K562 (cell line): ENCODE measurements at regions not wholly inside any gene's neighbourhood (a gene's known extent, or its start where the extent isn't known, plus 50 kb on each side); places are given as distances from the start of the nearest gene placed in this dataset.

Source experiments
- ATAC-seq: fragments of 200-7000 bp; cut with Tn5 transposase; 3 replicates; pipeline ENCODE4 v1.9.1; 2020; ENCODE audit warnings: moderate library complexity
- BruUV-seq: library from RNA; stranded (reverse); fragments of 400-500 nt; replicated peaks from 2 replicates; lab custom pipeline; 2021; lab: Mats Ljungman, UMichigan
- CTCF ChIA-PET: fragments of 300-600 bp; formaldehyde crosslinking; extraction: SDS; loops from one replicate; lab custom pipeline; 2021; ENCODE audit warnings: low intra/inter-chr PET ratio; lab: Yijun Ruan, JAX
- POLR2A ChIA-PET: fragments of 300-600, 350-650 bp; sonication (Branson Sonifier 250); formaldehyde crosslinking; extraction: SDS; loops from one replicate; lab custom pipeline; 2021; ENCODE audit warnings: antibody characterized with exemption, inconsistent platforms; lab: Yijun Ruan, JAX
- DNase-seq, 4 experiments: peaks; one replicate each; pipeline versions ENCODE4 v3.0.0 to v3.0.0-alpha.2; 2011 to 2018; ENCODE audit warnings: low spot score in 3 of 4, mixed read lengths in 3 of 4; ENCODE audit errors: extremely low read depth in 1 of 4
- FAIRE-seq: peaks from 2 replicates; lab custom pipeline; 2011; peaks lifted over from hg19 to GRCh38; lab: Jason Lieb, UNC
- H2AFZ ChIP-seq: 2 replicates; pipeline ENCODE4 v1.6.0; 2011; ENCODE audit warnings: low read depth, low read length, control low read depth, inconsistent platforms
- H3K27ac ChIP-seq: fragments of 200-600 bp; 3 replicates; pipeline ENCODE4 v1.8.0; 2011; ENCODE audit warnings: low read depth, mild to moderate bottlenecking, control low read depth, inconsistent platforms, low read length, moderate library complexity, mixed read lengths; ENCODE audit errors: extremely low read depth
- H3K27me3 ChIP-seq, 2 experiments: fragments of 300-600 bp in 1 of 2; 2 replicates in 1 of 2; 3 replicates in 1 of 2; pipeline versions ENCODE4 v1.6.0 to v1.8.0; 2011; ENCODE audit warnings: inconsistent platforms in 2 of 2, low read length in 2 of 2, mild to moderate bottlenecking in 1 of 2, mixed read lengths in 1 of 2, moderate library complexity in 1 of 2; ENCODE audit not compliant: control insufficient read depth in 2 of 2, insufficient read depth in 2 of 2
- H3K36me3 ChIP-seq: fragments of 300-600 bp; 3 replicates; pipeline ENCODE4 v1.8.0; 2011; ENCODE audit warnings: mild to moderate bottlenecking, low read length, inconsistent platforms; ENCODE audit not compliant: control insufficient read depth, insufficient read depth
- H3K4me1 ChIP-seq, 2 experiments: fragments of 200-600 bp in 1 of 2; replicated peaks in 1 of 2; 2 replicates in 1 of 2; 3 replicates in 1 of 2; pipeline versions ENCODE4 v1.5.1 to v1.8.0; 2011; ENCODE audit warnings: inconsistent platforms in 2 of 2, low read length in 2 of 2, mild to moderate bottlenecking in 1 of 2, mixed read lengths in 1 of 2, moderate library complexity in 1 of 2; ENCODE audit not compliant: control insufficient read depth in 2 of 2, insufficient read depth in 2 of 2
- H3K4me2 ChIP-seq: 2 replicates; pipeline ENCODE4 v1.6.1; 2011; ENCODE audit warnings: low read length, control low read depth, inconsistent platforms, mixed read lengths; ENCODE audit not compliant: insufficient read depth
- H3K4me3 ChIP-seq: fragments of 200-600 bp; sonication (generic), shearing (Covaris generic); 2 replicates; pipeline ENCODE4 v1.5.1; 2016; ENCODE audit warnings: control low read depth, inconsistent platforms
- H3K79me2 ChIP-seq: fragments of 200-600 bp; 3 replicates; pipeline ENCODE4 v1.8.0; 2011; ENCODE audit warnings: low read length, inconsistent platforms; ENCODE audit not compliant: control insufficient read depth, insufficient read depth
- H3K9ac ChIP-seq, 2 experiments: 2 replicates each; pipeline versions ENCODE4 v1.6.0 to v1.6.1; 2011; ENCODE audit warnings: low read depth in 2 of 2, low read length in 2 of 2, control low read depth in 1 of 2, inconsistent platforms in 1 of 2, mild to moderate bottlenecking in 1 of 2, mixed read lengths in 1 of 2; ENCODE audit not compliant: insufficient read depth in 1 of 2
- H3K9me1 ChIP-seq: one replicate; pipeline ENCODE4 v1.6.0; 2011; ENCODE audit warnings: inconsistent platforms, mild to moderate bottlenecking, low read length, moderate library complexity; ENCODE audit not compliant: control insufficient read depth, insufficient read depth
- H3K9me3 ChIP-seq: replicated peaks from 2 replicates; pipeline ENCODE4 v1.5.1; 2011; ENCODE audit warnings: low read depth, low read length, inconsistent platforms; ENCODE audit not compliant: control insufficient read depth, insufficient read depth
- H4K20me1 ChIP-seq: replicated peaks from 2 replicates; pipeline ENCODE4 v1.6.1; 2011; ENCODE audit warnings: low read length, inconsistent platforms, mixed read lengths; ENCODE audit not compliant: control insufficient read depth, insufficient read depth
- ADNP ChIP-seq: fragments of 200-800 bp; sonication (Bioruptor generic); IDR thresholded peaks from 2 replicates; pipeline ENCODE4 v1.6.1; 2016; ENCODE audit warnings: missing genetic modification characterization, missing compliant biosample characterization
- ATF7 ChIP-seq: fragments of 450-650 bp; IDR thresholded peaks from 2 replicates; pipeline ENCODE4 v1.7.1; 2014; ENCODE audit warnings: mild to moderate bottlenecking, moderate library complexity
- CC2D1A ChIP-seq: fragments of 450-650 bp; IDR thresholded peaks from 2 replicates; pipeline ENCODE4 v1.6.1; 2017; ENCODE audit warnings: mild to moderate bottlenecking
- CREBBP ChIP-seq: IDR thresholded peaks from one replicate; pipeline ENCODE4 v1.6.1; 2012; ENCODE audit warnings: low read depth, mild to moderate bottlenecking, control low read depth, inconsistent platforms, low read length
- FIP1L1 ChIP-seq: fragments of 200-400 bp; formaldehyde crosslinking; IDR thresholded peaks from 2 replicates; pipeline ENCODE4 v1.6.1; 2018; ENCODE audit warnings: mild to moderate bottlenecking, low read depth, low read length; ENCODE audit not compliant: poor library complexity, severe bottlenecking
- FOXK1 ChIP-seq: sonication (generic); formaldehyde crosslinking; IDR thresholded peaks from 2 replicates; pipeline ENCODE4 v1.8.0; 2022; ENCODE audit warnings: missing genetic modification reagents, mild to moderate bottlenecking, borderline replicate concordance
- HCFC1 ChIP-seq: IDR thresholded peaks from 2 replicates; pipeline ENCODE4 v1.6.1; 2012; ENCODE audit warnings: low read depth, low read length, improper control_type of control experiment
- KAT8 ChIP-seq: fragments of 450-650 bp; IDR thresholded peaks from 2 replicates; pipeline ENCODE4 v1.6.1; 2016; ENCODE audit warnings: low read depth, mild to moderate bottlenecking
- MCM3 ChIP-seq: fragments of 450-650 bp; IDR thresholded peaks from 2 replicates; pipeline ENCODE4 v1.6.1; 2016
- MYC ChIP-seq, 2 experiments: fragments of 250-450 bp in 1 of 2; sonication (Bioruptor Pico) in 1 of 2; IDR thresholded peaks; 2 replicates each; pipeline versions ENCODE4 v1.5.1 to v1.6.1; 2012 to 2021; ENCODE audit warnings: low read depth in 2 of 2, borderline replicate concordance in 1 of 2, improper control_type of control experiment in 1 of 2, low read length in 1 of 2, mild to moderate bottlenecking in 1 of 2, moderate library complexity in 1 of 2
- RFX5 ChIP-seq: IDR thresholded peaks from 2 replicates; pipeline ENCODE4 v1.6.1; 2011; ENCODE audit warnings: low read depth, mild to moderate bottlenecking, improper control_type of control experiment, low read length
- RHOXF2B ChIP-seq: fragments of 250-450 bp; sonication (Bioruptor Pico); conservative IDR thresholded peaks from 2 replicates; pipeline ENCODE4 v1.5.1; 2021
- SMAD3 ChIP-seq: fragments of 450-650 bp; formaldehyde crosslinking; conservative IDR thresholded peaks from 2 replicates; pipeline ENCODE4 v1.4.0; 2020; ENCODE audit warnings: mild to moderate bottlenecking
- WGBS: fragments of 100-300 bp; shearing (Covaris generic); methylation state at CpG from one replicate; pipeline ENCODE4 v1.1.6; 2016; ENCODE audit warnings: low coverage, mixed read lengths; ENCODE audit not compliant: insufficient coverage; ENCODE audit errors: missing lambda C conversion rate; 5-methylcytosine and 5-hydroxymethylcytosine counted together
- in situ Hi-C: fragments of 300-500 bp; cut with MboI; formaldehyde crosslinking; loops from 4 replicates; pipeline ENCODE4 v1.15.0; 2018; ENCODE audit warnings: inconsistent platforms, mixed read lengths
- intact Hi-C: fragments of 100-400 bp; cut with micrococcal nuclease; formaldehyde crosslinking; loops from 2 replicates; pipeline ENCODE4 v1.14.2; 2022

GRCh38 chr2:147027436-147027835 is 817.4 kb upstream of the ACVR2A start:
- ChIA-PET CTCF (no interaction called here), POLR2A (no interaction called here)
- Histone ChIP-seq H2AFZ (no peak overlapping the region), H3K9me1 (no peaks in the 10 kb centered on the region), H3K4me1 (no peaks in the 10 kb centered on the region), H3K9ac (no peak overlapping the region), H3K4me3 (no peak overlapping the region), H4K20me1 (no peaks in the 10 kb centered on the region), H3K27ac (no peak overlapping the region), H3K79me2 (no peaks in the 10 kb centered on the region), H3K36me3 (no peaks in the 10 kb centered on the region), H3K9me3 (no peaks in the 10 kb centered on the region), H3K4me2 (no peak overlapping the region), H3K27me3 (no peaks in the 10 kb centered on the region)
- intact Hi-C loops (no loop called here), in situ Hi-C loops (loop anchor here (25.0 kb wide), 1 partner anchor 860 kb away; no protein-coding TSS in a partner anchor)
- WGBS: 0% methylated on average over 1 of the region's 1 CpG
- no peak for ATAC-seq
- BruUV-seq: no TSS peak
- no peak for TF ChIP-seq CREBBP
- no peak for FAIRE-seq
- no peak for DNase-seq

DNA sequence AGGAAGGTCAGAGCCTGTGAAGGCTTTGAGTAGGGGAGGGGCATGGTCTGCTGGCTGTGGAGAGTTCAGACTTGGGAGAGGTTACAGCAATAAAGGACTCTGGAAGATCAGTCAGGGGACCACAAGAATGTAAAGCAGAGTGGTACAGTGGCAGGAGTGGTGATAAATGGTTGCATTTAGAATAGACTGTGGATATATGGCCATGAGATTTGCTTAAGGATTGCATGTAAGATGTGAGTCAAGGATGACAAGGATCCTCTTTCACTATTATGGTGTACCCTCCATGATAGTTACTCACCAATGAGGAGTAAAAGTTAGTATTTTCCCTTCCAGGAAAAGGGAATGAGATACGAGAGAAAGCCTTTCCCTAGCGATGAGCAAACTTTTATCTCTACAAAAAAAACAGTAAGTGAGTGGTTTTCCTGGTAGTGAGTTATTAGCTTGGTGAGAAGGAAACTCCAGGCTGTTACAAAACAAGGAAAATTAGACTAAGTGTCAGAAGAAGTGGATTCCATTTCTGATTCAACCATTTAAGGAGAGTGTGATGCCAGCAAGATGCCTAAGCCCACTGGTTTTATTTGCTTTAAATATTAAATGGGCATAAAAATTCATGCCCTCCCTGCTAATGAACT is 818.0 kb upstream of the ACVR2A start:
- Histone ChIP-seq H3K4me1 (no peaks in the 10 kb centered on the region), H3K9me1 (no peaks in the 10 kb centered on the region), H2AFZ (no peak overlapping the region), H3K27me3 (no peaks in the 10 kb centered on the region), H3K9ac (no peak overlapping the region), H3K27ac (no peak overlapping the region), H3K36me3 (no peaks in the 10 kb centered on the region), H3K9me3 (no peaks in the 10 kb centered on the region), H3K4me3 (no peak overlapping the region), H3K79me2 (no peaks in the 10 kb centered on the region), H4K20me1 (no peaks in the 10 kb centered on the region), H3K4me2 (no peak overlapping the region)
- WGBS: 0% methylated on average over 2 of the region's 2 CpGs
- intact Hi-C loops: no loop called here
- no peak for FAIRE-seq
- no TSS peak for BruUV-seq
- no peak for ATAC-seq
- in situ Hi-C loops: loop anchor here (25.0 kb wide), 1 partner anchor 861 kb away; no protein-coding TSS in a partner anchor
- POLR2A ChIA-PET: no interaction called here
- no peak for DNase-seq
- CTCF ChIA-PET: no interaction called here
- no peak for TF ChIP-seq ADNP (tag)
- TF ChIP-seq MYC (IDR thresholded peaks at IDR 0.05; ENCODE audit: low read depth, low read length): no peak
- TF ChIP-seq MYC (CRISPR knock-in tag; IDR thresholded peaks at IDR 0.05; ENCODE audit: borderline replicate concordance, low read depth): no peak
- no peak for TF ChIP-seq FOXK1 (CRISPR knock-in tag)
- no peak for TF ChIP-seq RFX5
- no peak for TF ChIP-seq ATF7
- no peak for TF ChIP-seq CC2D1A
- no peak for TF ChIP-seq KAT8
- no peak for TF ChIP-seq MCM3
- no peak for TF ChIP-seq RHOXF2B (CRISPR knock-in tag)
- no peak for TF ChIP-seq FIP1L1
- TF ChIP-seq HCFC1: no peak
- TF ChIP-seq SMAD3 (CRISPR knock-in tag): no peak
